AG04449 (cell line): ENCODE measurements at regions not wholly inside any gene's neighbourhood (a gene's known extent, or its start where the extent isn't known, plus 50 kb on each side); places are given as distances from the start of the nearest gene placed in this dataset.
"Not testable (repeated sequence)": the region's sequence is repeated elsewhere in the genome, so short reads cannot be mapped to it uniquely, and the experiment has no call there.

ENCODE experiments used
- CTCF ChIA-PET: fragments of 350-600 bp; formaldehyde crosslinking; extraction: SDS; loops from one replicate; lab custom pipeline; 2021; ENCODE audit warnings: antibody characterized with exemption; lab: Yijun Ruan, JAX
- POLR2A ChIA-PET: fragments of 400-600, 350-600 bp; formaldehyde crosslinking; extraction: SDS; loops from one replicate; lab custom pipeline; 2020; ENCODE audit warnings: antibody characterized with exemption, inconsistent platforms; lab: Yijun Ruan, JAX
- DNase-seq: peaks from one replicate; pipeline ENCODE4 v3.0.0-alpha.2; 2010; ENCODE audit warnings: low read depth, low spot score
- H3K4me3 ChIP-seq: 2 replicates; pipeline ENCODE4 v1.5.1; 2011; ENCODE audit warnings: low read depth, mild to moderate bottlenecking, control low read depth, low read length
- TF ChIP-seq, protein P1 (sequence below): IDR thresholded peaks from one replicate; pipeline ENCODE4 v1.5.1; 2011; ENCODE audit warnings: mild to moderate bottlenecking, moderate library complexity, low read length, control low read depth, inconsistent platforms; ENCODE audit not compliant: insufficient read depth; ENCODE audit errors: missing control alignments

DNA sequence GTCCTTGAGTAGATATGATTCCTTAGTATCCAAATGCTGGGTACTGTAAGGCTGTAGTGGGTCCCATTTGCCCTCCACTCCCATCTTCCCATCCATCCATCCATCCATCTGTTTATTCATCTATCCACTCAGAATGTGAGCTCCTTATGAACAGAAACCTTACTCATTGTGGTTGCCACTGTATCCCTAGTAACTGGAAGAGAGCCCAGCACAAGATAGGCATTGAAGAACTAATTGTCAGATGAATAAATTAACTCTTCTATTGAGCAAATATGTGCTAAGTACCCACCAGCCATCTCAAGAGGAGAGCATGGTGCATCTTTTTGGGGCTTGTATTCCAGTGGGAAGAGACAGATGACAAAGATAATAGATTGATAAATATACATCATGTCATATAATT lies 86.4 kb upstream of the SEZ6L start:
- no peak for DNase-seq
- TF ChIP-seq, protein P1, sequence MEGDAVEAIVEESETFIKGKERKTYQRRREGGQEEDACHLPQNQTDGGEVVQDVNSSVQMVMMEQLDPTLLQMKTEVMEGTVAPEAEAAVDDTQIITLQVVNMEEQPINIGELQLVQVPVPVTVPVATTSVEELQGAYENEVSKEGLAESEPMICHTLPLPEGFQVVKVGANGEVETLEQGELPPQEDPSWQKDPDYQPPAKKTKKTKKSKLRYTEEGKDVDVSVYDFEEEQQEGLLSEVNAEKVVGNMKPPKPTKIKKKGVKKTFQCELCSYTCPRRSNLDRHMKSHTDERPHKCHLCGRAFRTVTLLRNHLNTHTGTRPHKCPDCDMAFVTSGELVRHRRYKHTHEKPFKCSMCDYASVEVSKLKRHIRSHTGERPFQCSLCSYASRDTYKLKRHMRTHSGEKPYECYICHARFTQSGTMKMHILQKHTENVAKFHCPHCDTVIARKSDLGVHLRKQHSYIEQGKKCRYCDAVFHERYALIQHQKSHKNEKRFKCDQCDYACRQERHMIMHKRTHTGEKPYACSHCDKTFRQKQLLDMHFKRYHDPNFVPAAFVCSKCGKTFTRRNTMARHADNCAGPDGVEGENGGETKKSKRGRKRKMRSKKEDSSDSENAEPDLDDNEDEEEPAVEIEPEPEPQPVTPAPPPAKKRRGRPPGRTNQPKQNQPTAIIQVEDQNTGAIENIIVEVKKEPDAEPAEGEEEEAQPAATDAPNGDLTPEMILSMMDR: no peak
- ChIA-PET CTCF (no interaction called here), POLR2A (no interaction called here)
- H3K4me3 ChIP-seq: no peak overlapping the region

DNA sequence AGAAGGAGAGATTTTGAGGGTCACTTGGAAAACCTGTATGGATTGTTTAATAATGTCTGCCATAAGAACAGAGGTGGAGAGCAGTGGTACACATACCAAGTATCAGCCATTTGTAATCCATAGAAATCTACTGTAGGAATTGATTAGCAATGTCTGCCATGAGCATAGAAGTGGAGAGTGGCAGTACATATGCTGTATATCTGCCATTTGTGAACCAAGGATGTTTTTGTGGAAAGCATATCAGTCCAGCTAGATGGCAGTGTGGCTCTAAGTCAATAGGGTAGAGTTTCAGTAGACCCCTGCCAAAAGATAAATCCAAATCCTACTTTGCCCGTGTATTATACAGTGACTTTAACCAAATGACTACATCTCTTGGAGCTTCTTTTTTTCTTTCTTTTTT lies 82.9 kb upstream of the SEZ6L start:
- CTCF ChIA-PET: no interaction called here
- TF ChIP-seq, protein P1: no peak
- no peak for DNase-seq
- no peak overlapping the region for H3K4me3 ChIP-seq
- POLR2A ChIA-PET: no interaction called here

DNA sequence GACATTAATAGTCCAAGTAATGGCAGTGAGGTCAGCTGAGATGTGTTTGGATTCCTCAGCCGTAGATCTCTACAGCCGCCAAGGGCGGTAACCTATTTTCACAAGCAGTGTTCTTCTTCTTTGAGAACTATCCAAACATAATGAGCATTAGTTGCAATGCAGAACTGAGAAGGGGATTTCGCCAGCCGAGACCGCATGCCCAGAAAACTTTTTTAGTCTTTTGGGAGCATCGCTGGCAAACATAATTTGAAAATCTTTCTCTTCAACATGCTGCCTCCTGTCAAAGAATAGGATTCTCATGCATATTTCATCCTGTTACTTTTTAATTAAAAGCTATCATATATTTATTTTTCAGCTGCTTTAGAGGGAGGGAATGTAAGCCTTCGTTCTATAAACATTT lies 81.4 kb upstream of the SEZ6L start:
- no peak for DNase-seq
- CTCF ChIA-PET: no interaction called here
- POLR2A ChIA-PET: no interaction called here
- TF ChIP-seq, protein P1: no peak
- H3K4me3 ChIP-seq: no peak overlapping the region

DNA sequence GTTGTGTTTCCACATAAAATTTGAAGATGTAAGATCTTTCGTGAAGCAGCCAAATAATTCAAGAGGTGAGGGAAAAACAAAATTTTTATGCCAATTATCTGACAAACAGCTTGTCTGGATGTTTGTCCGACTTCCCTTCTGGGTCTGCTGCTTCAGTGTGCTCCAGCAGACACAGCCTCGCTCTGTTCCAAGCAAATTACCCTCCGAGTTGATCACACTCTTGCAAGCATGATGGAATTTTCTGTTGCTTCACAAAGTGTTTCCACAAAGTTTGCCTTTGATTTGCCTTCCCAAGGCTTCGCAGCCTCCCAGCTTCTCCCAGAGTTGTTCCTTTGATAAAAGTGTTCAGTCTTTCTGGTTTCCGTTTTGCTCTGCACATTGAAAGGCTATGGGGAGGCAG lies 78.4 kb upstream of the SEZ6L start:
- POLR2A ChIA-PET: no interaction called here
- no peak for DNase-seq

DNA sequence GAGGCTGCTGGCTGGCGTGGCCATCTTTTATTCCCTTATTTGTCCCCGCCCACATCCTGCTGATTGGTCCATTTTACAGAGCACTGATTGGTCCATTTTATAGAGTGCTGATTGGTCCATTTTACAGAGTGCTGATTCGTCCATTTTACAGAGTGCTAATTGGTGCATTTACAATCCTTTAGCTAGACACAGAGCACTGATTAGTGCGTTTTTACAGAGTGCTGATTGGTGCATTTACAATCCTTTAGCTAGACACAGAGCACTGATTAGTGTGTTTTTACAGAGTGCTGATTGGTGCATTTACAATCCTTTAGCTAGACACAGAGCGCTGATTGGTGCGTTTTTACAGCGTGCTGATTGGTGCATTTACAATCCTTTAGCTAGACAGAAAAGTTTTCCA lies 74.8 kb upstream of the SEZ6L start:
- DNase-seq, CTCF ChIA-PET, H3K4me3 ChIP-seq, POLR2A ChIA-PET: not testable (repeated sequence)

More for the DNA sequence above, 78.4 kb upstream of the SEZ6L start:
- TF ChIP-seq, protein P1: no peak
- CTCF ChIA-PET: interaction anchor here (1.4 kb wide), 1 partner anchor 240 kb away, joined by 4 read pairs; no protein-coding TSS in a partner anchor
- no peak overlapping the region for H3K4me3 ChIP-seq

DNA sequence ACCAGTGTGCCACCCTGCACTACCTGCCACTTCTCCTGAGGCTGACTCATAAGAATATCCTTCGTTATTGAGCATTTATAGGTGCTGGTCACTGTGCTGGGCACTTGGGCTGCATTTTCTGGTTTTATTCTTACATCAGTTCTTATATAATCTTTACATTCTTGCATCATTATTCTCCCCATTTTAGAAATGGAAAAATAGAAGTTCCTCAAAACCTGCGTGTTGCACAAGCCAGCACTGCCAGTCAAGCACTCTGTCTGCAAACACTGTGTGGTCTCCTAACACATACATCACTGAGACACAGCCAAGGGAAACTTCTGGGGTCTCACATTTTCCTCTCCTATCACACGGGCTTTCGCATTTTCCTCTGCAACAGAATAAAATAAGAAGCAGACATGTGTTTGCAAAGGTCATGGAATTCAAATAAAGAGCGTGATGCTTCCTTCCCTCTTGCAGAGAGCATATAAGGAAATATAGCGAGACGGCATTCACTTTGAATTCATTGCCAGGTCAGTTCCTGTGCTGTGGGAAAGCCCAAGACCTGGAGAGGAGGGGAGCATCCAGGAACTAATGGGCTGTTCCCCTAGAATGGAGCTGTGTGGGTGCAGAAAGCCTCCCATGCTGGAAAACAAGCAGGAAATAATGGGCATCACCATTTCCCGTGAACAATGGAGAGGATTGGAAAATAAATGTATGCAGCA lies 73.9 kb upstream of the SEZ6L start:
- TF ChIP-seq, protein P1: no peak
- CTCF ChIA-PET: no interaction called here
- DNase-seq: no peak

DNA sequence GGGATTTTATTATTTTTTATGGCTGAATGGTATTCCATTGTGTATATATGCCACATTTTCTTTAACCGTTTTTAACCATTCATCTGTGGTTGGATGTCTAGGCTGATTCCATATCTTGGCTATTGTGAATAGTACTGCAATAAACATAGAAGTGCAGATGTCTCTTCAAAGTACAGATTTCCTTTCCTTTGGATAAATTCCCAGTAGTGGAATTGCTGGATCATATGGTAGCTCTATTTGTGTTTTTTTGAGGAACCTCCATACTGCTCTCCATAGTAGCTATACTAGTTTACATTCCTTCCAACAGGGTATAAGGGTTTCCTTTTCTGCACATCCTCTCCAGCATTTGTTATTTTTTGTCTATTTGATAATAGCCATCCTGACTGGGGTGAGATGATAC lies 71.9 kb upstream of the SEZ6L start:
- ChIA-PET POLR2A (no interaction called here), CTCF (no interaction called here)
- TF ChIP-seq, protein P1: no peak
- no peak for DNase-seq
- H3K4me3 ChIP-seq: no peak overlapping the region

More for the DNA sequence above, 73.9 kb upstream of the SEZ6L start:
- POLR2A ChIA-PET: no interaction called here
- no peak overlapping the region for H3K4me3 ChIP-seq
